Small intestine (tissue), 7 donors: ENCODE measurements at regions not wholly inside any gene's neighbourhood (a gene's known extent, or its start where the extent isn't known, plus 50 kb on each side); places are given as distances from the start of the nearest gene placed in this dataset.

Source experiments
- DNase-seq, 2 donors: peaks; one replicate each; pipeline versions ENCODE4 v3.0.0 to v3.0.0-alpha.2; 2013
- FAIRE-seq: peaks from 2 replicates; lab custom pipeline; 2012; peaks lifted over from hg19 to GRCh38; lab: Jason Lieb, UNC
- H3K27ac ChIP-seq, 3 donors: one replicate each; pipeline ENCODE4 v1.5.1; 2013; ENCODE audit warnings: low read length in 2 of 3, mild to moderate bottlenecking in 2 of 3, control low read depth in 1 of 3, inconsistent platforms in 1 of 3, low read depth in 1 of 3, moderate library complexity in 1 of 3
- H3K27me3 ChIP-seq, 3 donors: one replicate each; pipeline ENCODE4 v1.6.1; 2013; ENCODE audit warnings: low read length in 3 of 3, inconsistent platforms in 1 of 3; ENCODE audit not compliant: control insufficient read depth in 3 of 3, insufficient read depth in 3 of 3
- H3K36me3 ChIP-seq, 3 donors: one replicate each; pipeline ENCODE4 v1.6.1; 2013; ENCODE audit warnings: low read length in 3 of 3, inconsistent platforms in 1 of 3, low read depth in 1 of 3, mild to moderate bottlenecking in 1 of 3, moderate library complexity in 1 of 3; ENCODE audit not compliant: control insufficient read depth in 3 of 3, insufficient read depth in 2 of 3
- H3K4me1 ChIP-seq, 3 donors: one replicate each; pipeline ENCODE4 v1.6.1; 2013; ENCODE audit warnings: low read length in 2 of 3, inconsistent platforms in 1 of 3, low read depth in 1 of 3, mild to moderate bottlenecking in 1 of 3, moderate library complexity in 1 of 3; ENCODE audit not compliant: control insufficient read depth in 3 of 3, insufficient read depth in 2 of 3
- H3K4me3 ChIP-seq, 3 donors: one replicate each; pipeline ENCODE4 v1.5.1; 2013; ENCODE audit warnings: low read length in 3 of 3, control low read depth in 1 of 3, inconsistent platforms in 1 of 3, low read depth in 1 of 3, mild to moderate bottlenecking in 1 of 3, moderate library complexity in 1 of 3
- H3K9me3 ChIP-seq, 2 donors: one replicate each; pipeline ENCODE4 v1.6.1; 2013; ENCODE audit warnings: low read depth in 1 of 2, low read length in 1 of 2; ENCODE audit not compliant: control insufficient read depth in 2 of 2, insufficient read depth in 1 of 2
- WGBS, 3 donors: extraction: QIAGEN DNeasy Blood & Tissue Kit; methylation state at CpG; one replicate each; pipeline ENCODE4 v1.1.7; 2013; 5-methylcytosine and 5-hydroxymethylcytosine counted together
- donor health status: healthy with polysubstance abuse.
- donor health status: control.
- donor health status: control.
- donor health status: Bipolar disorder and iron deficiency.
- donor health status: healthy.

DNA sequence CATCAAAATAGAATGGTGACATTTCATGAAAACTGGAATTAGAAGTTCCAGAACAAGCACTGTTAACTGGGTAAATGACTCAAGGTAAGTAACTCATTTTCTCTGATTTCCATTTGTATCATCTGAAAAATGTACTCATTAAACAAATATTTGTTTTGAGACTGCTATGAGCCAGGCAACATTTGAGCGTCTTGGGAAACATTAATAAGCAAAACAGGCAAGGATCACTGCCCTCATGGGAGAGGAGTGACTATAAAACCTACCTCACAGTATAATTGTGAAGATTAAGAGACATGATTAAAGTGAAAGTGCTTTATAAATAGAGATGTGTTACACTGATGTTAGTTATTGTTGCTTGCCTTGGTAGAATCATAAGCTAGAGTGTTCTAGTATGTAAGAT, 711.8 kb upstream of the UBE2E2 start:
- H3K4me3 ChIP-seq, result no peak overlapping the region
- no peaks in the 10 kb centered on the region for H3K4me1 ChIP-seq
- DNase-seq (no peak), FAIRE-seq (no peak)
- WGBS, 3 donors, result 23 to 55% (median 46%) methylated on average over 1 of the region's 1 CpG
- H3K36me3 ChIP-seq, result no peaks in the 10 kb centered on the region
- no peaks in the 10 kb centered on the region for H3K9me3 ChIP-seq
- no peaks in the 10 kb centered on the region for H3K27me3 ChIP-seq
- H3K27ac ChIP-seq, result no peak overlapping the region

DNA sequence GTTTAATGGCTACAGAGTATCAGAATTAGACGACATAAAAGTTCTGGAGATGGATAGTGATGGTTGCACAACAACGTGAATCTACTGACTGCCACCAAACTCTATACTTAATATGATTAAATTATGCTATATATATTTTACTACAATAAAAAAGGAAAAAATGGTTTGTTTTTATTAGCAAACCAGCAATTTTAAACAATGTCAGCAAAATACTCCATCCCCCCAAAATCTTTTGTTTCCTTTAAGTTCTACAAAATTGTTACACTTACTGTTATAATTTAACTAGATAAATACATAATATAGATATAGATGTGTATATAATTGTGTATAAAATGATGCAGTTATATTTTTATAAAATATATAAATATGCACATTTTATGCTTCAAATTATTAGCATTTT, 710.8 kb upstream of the UBE2E2 start:
- FAIRE-seq, result peak; percentile 47
- Histone ChIP-seq H3K27me3 (no peaks in the 10 kb centered on the region), H3K27ac (no peak overlapping the region), H3K4me1 (no peaks in the 10 kb centered on the region), H3K36me3 (no peaks in the 10 kb centered on the region), H3K4me3 (no peak overlapping the region), H3K9me3 (no peaks in the 10 kb centered on the region)
- no peak for DNase-seq
- WGBS, 3 donors, result 88 to 98% (median 91%) methylated on average over 2 of the region's 2 CpGs

DNA sequence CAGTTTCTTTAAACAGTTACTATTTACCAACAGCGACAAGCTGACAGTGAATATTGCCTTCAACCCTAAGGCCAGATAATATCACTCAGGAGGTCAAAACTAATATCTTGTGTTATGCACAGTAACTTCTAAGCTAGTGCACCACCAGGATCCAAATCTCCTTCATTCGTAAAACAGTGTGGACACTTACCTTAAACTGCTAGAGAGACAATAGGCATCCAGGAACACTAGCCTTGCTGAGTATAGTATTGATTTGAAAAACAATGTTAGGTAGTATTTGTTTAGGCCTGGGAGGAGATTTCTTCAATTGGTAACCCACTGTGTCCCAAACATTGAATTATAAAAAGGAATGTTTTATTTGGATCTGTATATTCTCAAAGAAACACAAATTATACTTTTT, 707.9 kb upstream of the UBE2E2 start:
- Histone ChIP-seq H3K27me3 (no peaks in the 10 kb centered on the region), H3K4me1 (no peaks in the 10 kb centered on the region), H3K36me3 (no peaks in the 10 kb centered on the region), H3K9me3 (no peaks in the 10 kb centered on the region), H3K4me3 (no peak overlapping the region), H3K27ac (peak overlapping the region in 1 of 3 donors; percentile 2)
- DNase-seq (no peak), FAIRE-seq (no peak)
- WGBS, 3 donors, result 38 to 50% (median 49%) methylated on average over 2 of the region's 2 CpGs

DNA sequence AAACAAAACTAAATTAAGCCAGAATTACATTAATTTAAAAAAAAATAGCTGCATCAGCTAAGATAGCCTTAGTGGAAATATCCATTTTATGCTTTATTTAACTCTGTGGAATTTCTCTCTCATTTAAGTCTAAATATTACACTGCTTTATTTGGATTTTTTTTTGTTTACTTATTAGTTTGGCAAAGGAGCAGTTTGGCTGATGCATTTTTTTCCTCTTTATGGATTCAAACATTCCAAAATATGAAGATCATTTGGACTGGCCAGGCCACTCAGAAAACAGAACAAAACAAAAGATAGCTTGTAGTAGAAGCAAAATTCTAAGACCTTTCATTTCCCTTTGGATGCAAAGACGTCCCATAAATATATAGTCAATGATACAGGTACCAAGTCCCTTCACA, 707.3 kb upstream of the UBE2E2 start:
- no peaks in the 10 kb centered on the region for H3K36me3 ChIP-seq
- FAIRE-seq (no peak), DNase-seq (peak in 1 of 2 donors; percentile 3)
- no peak overlapping the region for H3K27ac ChIP-seq
- WGBS, 3 donors, result 11 to 36% (median 35%) methylated on average over 1 of the region's 1 CpG
- H3K4me1 ChIP-seq, result no peaks in the 10 kb centered on the region
- H3K4me3 ChIP-seq, result no peak overlapping the region
- no peaks in the 10 kb centered on the region for H3K9me3 ChIP-seq
- no peaks in the 10 kb centered on the region for H3K27me3 ChIP-seq

DNA sequence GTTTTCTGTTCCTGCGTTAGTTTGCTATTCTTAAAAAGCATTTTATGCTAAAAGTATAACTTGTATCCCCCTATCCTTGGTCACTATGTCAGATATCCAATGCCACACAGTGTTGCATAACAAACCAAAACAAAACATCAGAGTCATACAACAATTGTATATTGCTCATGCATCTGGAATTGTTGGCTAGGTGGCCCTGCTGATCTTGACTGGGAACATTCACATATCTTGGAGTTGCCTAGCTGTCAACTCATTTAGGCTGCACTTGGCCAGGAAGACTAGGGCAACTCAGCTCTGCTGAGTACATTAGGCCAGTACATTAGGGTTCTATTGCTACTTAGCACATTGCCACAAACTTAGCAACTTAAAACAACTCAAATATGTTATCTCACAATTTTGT, 706.5 kb upstream of the UBE2E2 start:
- H3K9me3 ChIP-seq, result no peaks in the 10 kb centered on the region
- DNase-seq (no peak), FAIRE-seq (no peak)
- no peak overlapping the region for H3K27ac ChIP-seq
- H3K27me3 ChIP-seq, result no peaks in the 10 kb centered on the region
- no peaks in the 10 kb centered on the region for H3K4me1 ChIP-seq
- H3K36me3 ChIP-seq, result no peaks in the 10 kb centered on the region
- WGBS, 3 donors, result 92 to 95% (median 94%) methylated on average over 1 of the region's 1 CpG
- no peak overlapping the region for H3K4me3 ChIP-seq

DNA sequence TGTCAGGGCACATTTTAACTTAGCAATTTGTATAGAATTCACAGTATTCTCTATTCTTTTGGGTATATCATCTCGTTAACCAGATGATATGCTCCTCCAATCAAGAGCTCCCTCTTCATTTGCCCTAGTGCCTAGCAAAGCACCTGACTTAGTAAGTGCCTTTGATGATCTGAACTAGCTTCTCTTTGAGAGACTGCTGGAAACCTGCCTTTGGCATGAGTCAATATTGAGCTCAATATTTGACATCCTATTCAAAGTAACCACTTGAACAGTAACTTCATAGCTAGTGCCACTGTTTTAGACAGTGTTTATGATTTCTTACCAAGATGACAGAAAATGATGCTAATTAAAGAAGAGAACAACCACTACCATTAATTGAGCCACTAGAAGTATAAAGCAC, 696.3 kb upstream of the UBE2E2 start:
- FAIRE-seq (no peak), DNase-seq (no peak)
- H3K36me3 ChIP-seq, result no peaks in the 10 kb centered on the region
- H3K4me3 ChIP-seq, result no peak overlapping the region
- peaks cover 0 to 3% of the 10 kb centered on the region in 2 donors for H3K9me3 ChIP-seq
- no peaks in the 10 kb centered on the region for H3K27me3 ChIP-seq
- no peaks in the 10 kb centered on the region for H3K4me1 ChIP-seq
- H3K27ac ChIP-seq, result no peak overlapping the region
- WGBS, 3 donors, result 12 to 66% (median 46%) methylated on average over 1 of the region's 1 CpG

DNA sequence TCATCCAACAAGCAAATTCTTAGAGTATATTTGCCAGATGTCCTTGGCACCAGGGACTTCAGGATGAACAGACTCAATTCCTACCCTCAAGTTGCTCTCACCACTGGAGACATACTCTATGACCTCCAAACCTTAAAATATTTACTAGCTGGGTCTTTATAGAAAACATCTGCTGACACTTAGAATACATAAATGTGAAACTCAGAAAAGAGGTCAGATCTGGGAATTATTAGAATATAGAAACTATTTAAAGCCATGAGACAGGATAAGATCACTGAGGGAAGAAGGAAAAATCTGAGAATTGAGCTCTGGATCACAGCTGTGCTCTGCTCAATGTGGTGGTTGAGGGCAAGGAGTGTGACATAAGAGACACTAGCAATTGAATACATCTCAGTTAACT, 695.4 kb upstream of the UBE2E2 start:
- FAIRE-seq (no peak), DNase-seq (no peak)
- Histone ChIP-seq H3K27ac (no peak overlapping the region), H3K4me3 (no peak overlapping the region), H3K27me3 (no peaks in the 10 kb centered on the region), H3K9me3 (peaks cover 0 to 3% of the 10 kb centered on the region in 2 donors), H3K4me1 (no peaks in the 10 kb centered on the region), H3K36me3 (no peaks in the 10 kb centered on the region)

DNA sequence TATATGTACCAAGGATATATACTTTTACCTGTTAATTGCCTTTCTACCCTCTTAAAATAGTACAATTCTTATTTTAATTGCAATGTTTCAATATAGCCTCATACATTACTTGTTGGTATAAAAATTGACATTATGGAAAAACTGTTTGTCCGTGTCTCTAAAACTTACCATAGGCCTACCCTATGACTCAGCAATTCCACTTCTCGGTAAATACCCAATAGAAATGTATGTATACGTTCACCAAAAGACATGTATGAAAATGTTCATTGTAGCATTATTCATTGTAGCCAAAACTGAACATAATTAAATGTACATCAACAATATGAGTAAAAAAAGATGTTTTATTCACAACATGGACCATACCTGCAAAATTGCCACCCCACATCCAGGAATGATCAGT, 679.2 kb upstream of the UBE2E2 start:
- H3K27me3 ChIP-seq, result no peaks in the 10 kb centered on the region
- FAIRE-seq (no peak), DNase-seq (no peak)
- H3K27ac ChIP-seq, result no peak overlapping the region
- no peak overlapping the region for H3K4me3 ChIP-seq
- WGBS, 3 donors, result 67 to 91% (median 91%) methylated on average over 3 of the region's 3 CpGs
- no peaks in the 10 kb centered on the region for H3K4me1 ChIP-seq
- no peaks in the 10 kb centered on the region for H3K36me3 ChIP-seq
- no peaks in the 10 kb centered on the region for H3K9me3 ChIP-seq

DNA sequence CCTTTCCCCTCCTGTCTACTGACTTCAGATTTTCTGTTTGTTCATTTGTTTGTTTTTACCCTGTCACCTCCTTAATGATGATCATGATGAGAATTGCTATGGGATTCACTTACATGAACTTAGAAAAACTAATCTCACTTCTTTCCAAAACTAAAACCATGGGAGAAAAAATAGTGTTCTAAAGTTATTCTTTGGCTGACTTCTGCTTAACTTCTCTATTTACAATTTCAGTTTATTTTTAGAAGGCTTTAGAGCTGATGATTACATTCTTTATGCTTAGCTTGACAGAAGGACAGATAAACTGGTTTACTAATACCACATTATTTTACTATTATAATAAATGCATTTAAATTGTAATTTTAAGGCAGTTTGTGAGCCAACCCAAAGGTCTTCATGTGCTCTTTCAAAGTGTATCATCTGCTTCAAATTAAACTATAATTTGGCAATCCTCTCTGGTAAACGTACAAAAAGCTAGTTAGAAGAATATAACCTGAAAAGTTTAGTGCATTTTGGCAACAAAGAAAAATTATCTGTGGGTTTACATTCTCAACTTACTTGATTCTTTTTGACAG, 676.8 kb upstream of the UBE2E2 start:
- no peaks in the 10 kb centered on the region for H3K9me3 ChIP-seq
- H3K27me3 ChIP-seq, result no peaks in the 10 kb centered on the region
- WGBS, 3 donors, result 24 to 25% (median 24%) methylated on average over 1 of the region's 1 CpG
- no peaks in the 10 kb centered on the region for H3K4me1 ChIP-seq
- FAIRE-seq (no peak), DNase-seq (no peak)
- no peak overlapping the region for H3K27ac ChIP-seq
- H3K36me3 ChIP-seq, result no peaks in the 10 kb centered on the region
- no peak overlapping the region for H3K4me3 ChIP-seq
